ENCODE measurements at regions not wholly inside any gene's neighbourhood (a gene's known extent, or its start where the extent isn't known, plus 50 kb on each side); places are given as distances from the start of the nearest gene placed in this dataset.

DNA sequence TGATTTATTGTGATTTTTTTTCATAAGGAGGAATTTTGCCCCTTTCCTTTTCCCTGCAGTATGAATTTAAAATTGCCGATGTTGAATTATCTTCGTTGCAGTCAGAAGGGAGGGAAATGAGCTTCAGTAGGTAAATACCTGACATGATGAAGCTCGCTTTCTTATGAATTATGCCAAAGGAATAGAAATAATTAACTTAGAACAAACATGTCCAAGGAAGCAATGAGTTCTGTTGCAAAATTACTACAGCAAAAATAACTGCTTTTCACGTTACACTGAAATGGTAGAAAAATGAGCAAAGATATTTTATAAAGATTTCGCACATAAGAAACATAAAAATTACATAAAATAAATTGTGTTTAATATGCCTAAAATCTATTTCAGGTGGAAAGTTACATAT lies 91.1 kb upstream of the ZNF804A start:
- Histone ChIP-seq H3K4me3 (no peak overlapping the region), H3K27me3 (ENCODE audit: low read depth) (no peaks in the 10 kb centered on the region), H3K36me3 (no peaks in the 10 kb centered on the region), H3K9me3 (replicated peaks) (peaks cover 5% of the 10 kb centered on the region), H3K4me1 (no peaks in the 10 kb centered on the region), H3K27ac (replicated peaks) (no peak overlapping the region)
- TF ChIP-seq, protein P1, sequence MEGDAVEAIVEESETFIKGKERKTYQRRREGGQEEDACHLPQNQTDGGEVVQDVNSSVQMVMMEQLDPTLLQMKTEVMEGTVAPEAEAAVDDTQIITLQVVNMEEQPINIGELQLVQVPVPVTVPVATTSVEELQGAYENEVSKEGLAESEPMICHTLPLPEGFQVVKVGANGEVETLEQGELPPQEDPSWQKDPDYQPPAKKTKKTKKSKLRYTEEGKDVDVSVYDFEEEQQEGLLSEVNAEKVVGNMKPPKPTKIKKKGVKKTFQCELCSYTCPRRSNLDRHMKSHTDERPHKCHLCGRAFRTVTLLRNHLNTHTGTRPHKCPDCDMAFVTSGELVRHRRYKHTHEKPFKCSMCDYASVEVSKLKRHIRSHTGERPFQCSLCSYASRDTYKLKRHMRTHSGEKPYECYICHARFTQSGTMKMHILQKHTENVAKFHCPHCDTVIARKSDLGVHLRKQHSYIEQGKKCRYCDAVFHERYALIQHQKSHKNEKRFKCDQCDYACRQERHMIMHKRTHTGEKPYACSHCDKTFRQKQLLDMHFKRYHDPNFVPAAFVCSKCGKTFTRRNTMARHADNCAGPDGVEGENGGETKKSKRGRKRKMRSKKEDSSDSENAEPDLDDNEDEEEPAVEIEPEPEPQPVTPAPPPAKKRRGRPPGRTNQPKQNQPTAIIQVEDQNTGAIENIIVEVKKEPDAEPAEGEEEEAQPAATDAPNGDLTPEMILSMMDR (IDR thresholded peaks at IDR 0.05; ENCODE audit: borderline replicate concordance) = no peak
- DNase-seq = no peak
- intact Hi-C loops (cut with micrococcal nuclease) = no loop called here

DNA sequence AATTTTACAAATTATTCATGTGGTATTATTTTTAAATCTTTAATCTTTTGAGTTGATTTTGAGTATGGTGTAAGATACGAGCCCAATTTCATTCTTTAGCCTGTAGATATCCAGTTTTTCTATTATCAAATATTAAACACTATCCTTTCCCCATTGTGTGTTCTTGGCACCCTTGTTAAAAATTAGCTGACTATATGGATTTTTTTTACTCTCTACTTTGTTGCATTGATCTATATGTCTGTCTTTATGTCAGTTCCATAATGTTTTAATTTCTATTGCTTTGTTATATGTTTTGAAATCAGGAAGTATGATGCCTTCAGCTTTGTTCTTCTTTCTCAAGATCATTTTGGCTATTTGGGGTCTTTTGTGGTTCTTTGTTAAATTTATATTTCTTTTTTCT lies 80.9 kb upstream of the ZNF804A start:
- H3K27ac ChIP-seq (replicated peaks) = no peak overlapping the region
- DNase-seq = no peak
- H3K36me3 ChIP-seq = no peaks in the 10 kb centered on the region
- H3K27me3 ChIP-seq (ENCODE audit: low read depth) = no peaks in the 10 kb centered on the region
- intact Hi-C loops (cut with micrococcal nuclease) = no loop called here
- H3K9me3 ChIP-seq (replicated peaks) = peaks cover 10% of the 10 kb centered on the region
- TF ChIP-seq, protein P1 (IDR thresholded peaks at IDR 0.05; ENCODE audit: borderline replicate concordance) = no peak
- no peaks in the 10 kb centered on the region for H3K4me1 ChIP-seq
- H3K4me3 ChIP-seq = no peak overlapping the region

DNA sequence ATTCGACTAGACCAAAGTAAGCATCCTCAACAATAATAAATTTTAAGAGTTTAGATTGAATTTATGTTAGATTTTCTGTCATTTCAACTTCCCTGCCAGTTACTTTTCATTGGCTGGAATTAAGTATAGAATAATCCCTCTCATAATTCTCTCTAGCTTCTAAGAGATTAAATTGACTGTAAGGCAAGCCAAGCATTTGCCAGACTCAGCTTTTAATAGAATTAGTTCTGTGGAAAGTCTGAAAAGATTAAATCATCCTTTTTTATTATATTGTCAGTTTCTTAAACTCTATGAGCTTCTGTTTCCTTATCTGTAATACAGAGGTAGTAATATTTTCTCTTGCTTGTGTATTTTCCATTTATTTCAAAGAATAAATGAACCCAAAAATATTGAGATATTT lies 77.9 kb upstream of the ZNF804A start:
- H3K27ac ChIP-seq (replicated peaks) = no peak overlapping the region
- no peaks in the 10 kb centered on the region for H3K36me3 ChIP-seq
- H3K4me3 ChIP-seq = no peak overlapping the region
- DNase-seq = no peak
- no peaks in the 10 kb centered on the region for H3K4me1 ChIP-seq
- H3K9me3 ChIP-seq (replicated peaks) = peaks cover 19% of the 10 kb centered on the region
- TF ChIP-seq, protein P1 (IDR thresholded peaks at IDR 0.05; ENCODE audit: borderline replicate concordance) = no peak
- no peaks in the 10 kb centered on the region for H3K27me3 ChIP-seq (ENCODE audit: low read depth)
- intact Hi-C loops (cut with micrococcal nuclease) = no loop called here

DNA sequence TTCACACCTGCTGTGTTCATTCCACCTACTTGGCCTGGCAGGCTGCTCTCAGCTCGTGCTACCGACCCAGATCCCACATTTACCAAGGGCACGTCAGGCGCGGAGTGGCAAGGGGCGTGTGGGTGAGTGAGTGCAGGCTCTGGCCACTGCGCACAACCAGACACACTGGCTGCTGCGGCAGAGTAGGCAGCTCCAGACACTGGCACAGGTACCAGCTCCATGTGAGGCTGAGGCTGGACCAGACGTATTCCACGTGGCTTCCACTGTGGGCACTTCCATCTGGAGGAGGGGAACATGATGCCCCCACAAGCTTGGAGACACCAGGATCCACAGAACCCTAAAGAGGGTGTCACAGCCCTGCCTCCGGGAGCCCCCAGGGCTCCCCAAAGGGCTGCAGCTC lies 74.6 kb upstream of the ZNF804A start:
- H3K27me3 ChIP-seq (ENCODE audit: low read depth) = no peaks in the 10 kb centered on the region
- H3K4me3 ChIP-seq = no peak overlapping the region
- H3K4me1 ChIP-seq = no peaks in the 10 kb centered on the region
- TF ChIP-seq, protein P1 (IDR thresholded peaks at IDR 0.05; ENCODE audit: borderline replicate concordance) = no peak
- intact Hi-C loops (cut with micrococcal nuclease) = no loop called here
- H3K27ac ChIP-seq (replicated peaks) = no peak overlapping the region
- no peak for DNase-seq
- peaks cover 42% of the 10 kb centered on the region for H3K9me3 ChIP-seq (replicated peaks)
- no peaks in the 10 kb centered on the region for H3K36me3 ChIP-seq

DNA sequence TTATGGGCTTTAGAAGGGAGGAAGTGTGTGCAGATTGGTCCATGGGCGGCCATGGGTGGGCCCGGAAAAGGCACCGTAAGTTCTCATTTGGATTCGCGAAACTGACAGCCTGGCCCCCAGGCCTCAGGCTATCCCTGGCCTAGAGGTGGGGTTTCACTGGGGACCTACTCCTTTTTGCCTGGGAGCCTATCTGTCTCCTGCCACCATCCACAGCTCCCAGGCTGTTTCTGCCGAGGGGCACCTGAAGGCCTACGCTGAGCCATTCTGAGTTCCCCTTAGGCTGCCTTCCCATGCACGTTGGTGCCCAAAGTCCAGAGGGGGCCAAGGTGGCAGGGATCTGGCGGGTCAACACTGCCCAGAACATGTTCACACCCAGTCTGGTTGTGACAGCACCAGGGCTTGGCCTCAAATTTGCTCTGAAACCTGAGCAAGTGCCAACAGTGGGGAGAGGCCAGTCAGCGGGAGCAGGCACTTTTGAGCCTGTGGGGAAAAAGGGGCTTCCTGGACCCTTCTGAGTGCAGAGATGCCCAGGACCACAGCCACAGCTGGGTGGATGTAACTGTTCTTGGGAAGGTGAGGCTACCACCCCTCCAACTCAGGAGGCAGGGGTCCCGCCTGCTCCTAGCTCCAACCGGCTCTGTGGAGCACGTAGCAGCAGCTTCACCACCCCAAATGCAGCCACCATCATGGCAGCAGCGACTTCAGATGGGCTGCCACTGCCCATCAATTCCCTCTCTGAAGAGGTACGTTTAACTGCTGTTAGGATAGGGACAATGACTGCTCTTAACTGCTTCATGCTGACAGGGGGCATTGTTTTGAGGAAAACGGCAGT lies 73.6 kb upstream of the ZNF804A start:
- peaks cover 53% of the 10 kb centered on the region for H3K9me3 ChIP-seq (replicated peaks)
- intact Hi-C loops (cut with micrococcal nuclease) = no loop called here
- H3K4me3 ChIP-seq = no peak overlapping the region

More for the DNA sequence above, 73.6 kb upstream of the ZNF804A start:
- DNase-seq = no peak
- TF ChIP-seq, protein P1 (IDR thresholded peaks at IDR 0.05; ENCODE audit: borderline replicate concordance) = no peak
- H3K36me3 ChIP-seq = no peaks in the 10 kb centered on the region
- no peak overlapping the region for H3K27ac ChIP-seq (replicated peaks)
- no peaks in the 10 kb centered on the region for H3K4me1 ChIP-seq
- no peaks in the 10 kb centered on the region for H3K27me3 ChIP-seq (ENCODE audit: low read depth)

Data from left ventricle myocardium inferior (tissue), 1 donor.